Neural cell (in vitro differentiated cells): ENCODE measurements at regions not wholly inside any gene's neighbourhood (a gene's known extent, or its start where the extent isn't known, plus 50 kb on each side); places are given as distances from the start of the nearest gene placed in this dataset.

Experiments used
- H2AFZ ChIP-seq: fragments of 200-600, 300-800 bp; sonication (generic), shearing (Covaris generic); 2 replicates; pipeline ENCODE4 v1.6.0; 2014; ENCODE audit warnings: low read depth, mild to moderate bottlenecking, antibody characterized with exemption, low read length, moderate library complexity
- H3F3A ChIP-seq: fragments of 200-600 bp; shearing (Covaris generic); 2 replicates; pipeline ENCODE4 v1.6.1; 2016; ENCODE audit warnings: mild to moderate bottlenecking, moderate library complexity, mixed read lengths, antibody characterized with exemption, low read length; ENCODE audit not compliant: insufficient read depth, poor library complexity, severe bottlenecking
- H3K27ac ChIP-seq: fragments of 200-600, 300-800 bp; sonication (generic), shearing (Covaris generic); 2 replicates; pipeline ENCODE4 v1.5.1; 2014; ENCODE audit warnings: mild to moderate bottlenecking, low read length, moderate library complexity
- H3K27me3 ChIP-seq: fragments of 300-800, 200-600 bp; sonication (generic), shearing (Covaris generic); 2 replicates; pipeline ENCODE4 v1.6.0; 2014; ENCODE audit warnings: mild to moderate bottlenecking, low read depth, low read length, moderate library complexity; ENCODE audit not compliant: insufficient read depth
- H3K36me3 ChIP-seq: fragments of 300-800, 200-600 bp; sonication (generic), shearing (Covaris generic); 2 replicates; pipeline ENCODE4 v1.5.1; 2014; ENCODE audit warnings: mild to moderate bottlenecking, antibody characterized with exemption, low read length, moderate library complexity; ENCODE audit not compliant: insufficient read depth
- H3K4me2 ChIP-seq: fragments of 300-800, 200-600 bp; sonication (generic), shearing (Covaris generic); 2 replicates; pipeline ENCODE4 v1.6.0; 2014; ENCODE audit warnings: mild to moderate bottlenecking, low read length
- H3K4me3 ChIP-seq: fragments of 300-800, 200-600 bp; sonication (generic), shearing (Covaris generic); 2 replicates; pipeline ENCODE4 v1.5.1; 2014; ENCODE audit warnings: mild to moderate bottlenecking, low read length, moderate library complexity
- H3K79me2 ChIP-seq: fragments of 200-600 bp; shearing (Covaris generic); replicated peaks from 2 replicates; pipeline ENCODE4 v1.6.0; 2014; ENCODE audit warnings: mild to moderate bottlenecking, low read length, moderate library complexity; ENCODE audit not compliant: insufficient read depth
- H3K9ac ChIP-seq: fragments of 300-800, 200-600 bp; sonication (generic), shearing (Covaris generic); 2 replicates; pipeline ENCODE4 v1.6.1; 2016; ENCODE audit warnings: mild to moderate bottlenecking, low read length, mixed read lengths
- H3K9me2 ChIP-seq: fragments of 200-600 bp; shearing (Covaris generic); 2 replicates; pipeline ENCODE4 v1.6.1; 2016; ENCODE audit warnings: mild to moderate bottlenecking, low read length, mixed read lengths; ENCODE audit not compliant: insufficient read depth
- H3K9me3 ChIP-seq: fragments of 200-600, 300-800 bp; sonication (generic), shearing (Covaris generic); 2 replicates; pipeline ENCODE4 v1.6.1; 2016; ENCODE audit warnings: mild to moderate bottlenecking, mixed run types, low read length, moderate library complexity, mixed read lengths
- H4K20me1 ChIP-seq: fragments of 200-600 bp; shearing (Covaris generic); 2 replicates; pipeline ENCODE4 v1.6.1; 2016; ENCODE audit warnings: mild to moderate bottlenecking, mixed run types; ENCODE audit not compliant: insufficient read depth
- CTCF ChIP-seq: fragments of 450-650 bp; IDR thresholded peaks from 2 replicates; pipeline ENCODE4 v1.5.1; 2014; ENCODE audit warnings: antibody characterized with exemption, mild to moderate bottlenecking, moderate library complexity; ENCODE audit not compliant: poor library complexity, severe bottlenecking
- EP300 ChIP-seq: fragments of 450-650 bp; conservative IDR thresholded peaks from 2 replicates; pipeline ENCODE4 v1.6.1; 2014; ENCODE audit warnings: antibody characterized with exemption, mild to moderate bottlenecking, moderate library complexity; ENCODE audit not compliant: poor library complexity, severe bottlenecking
- EZH2 ChIP-seq: fragments of 200-600, 300-800 bp; shearing (Covaris generic), sonication (generic); IDR thresholded peaks from 2 replicates; pipeline ENCODE4 v1.6.1; 2014; ENCODE audit warnings: antibody characterized with exemption, low read length, borderline replicate concordance, mild to moderate bottlenecking; ENCODE audit not compliant: insufficient read depth, poor library complexity, severe bottlenecking
- MXI1 ChIP-seq: fragments of 450-650 bp; conservative IDR thresholded peaks from 2 replicates; pipeline ENCODE4 v1.6.1; 2014; ENCODE audit warnings: antibody characterized with exemption, mild to moderate bottlenecking; ENCODE audit not compliant: poor library complexity, severe bottlenecking
- POLR2AphosphoS5 ChIP-seq: IDR thresholded peaks from 2 replicates; pipeline ENCODE4 v1.6.1; 2012
- RAD21 ChIP-seq: fragments of 450-650 bp; conservative IDR thresholded peaks from 2 replicates; pipeline ENCODE4 v1.6.1; 2014; ENCODE audit warnings: antibody characterized with exemption, mild to moderate bottlenecking, moderate library complexity
- REST ChIP-seq: IDR thresholded peaks from 2 replicates; pipeline ENCODE4 v1.6.1; 2012; ENCODE audit warnings: borderline replicate concordance
- SMC3 ChIP-seq: fragments of 450-650 bp; conservative IDR thresholded peaks from 2 replicates; pipeline ENCODE4 v1.6.1; 2014; ENCODE audit warnings: antibody characterized with exemption, mild to moderate bottlenecking, moderate library complexity; ENCODE audit not compliant: poor library complexity
- TAF1 ChIP-seq: IDR thresholded peaks from 2 replicates; pipeline ENCODE4 v1.6.1; 2012; ENCODE audit warnings: low read depth

- Histone ChIP-seq H3K27me3 (no peaks in the 10 kb centered on the region), H4K20me1 (no peaks in the 10 kb centered on the region), H3K27ac (no peak overlapping the region), H3F3A (no peaks in the 10 kb centered on the region), H3K9me3 (no peaks in the 10 kb centered on the region), H3K9ac (no peak overlapping the region), H2AFZ (no peak overlapping the region), H3K4me3 (no peak overlapping the region), H3K9me2 (no peaks in the 10 kb centered on the region), H3K4me2 (no peak overlapping the region), H3K79me2 (no peaks in the 10 kb centered on the region), H3K36me3 (no peaks in the 10 kb centered on the region)
- no peak for TF ChIP-seq TAF1
- no peak for TF ChIP-seq EP300
- no peak for TF ChIP-seq POLR2AphosphoS5
- TF ChIP-seq MXI1 = no peak
- TF ChIP-seq EZH2 = no peak
- TF ChIP-seq SMC3 = no peak
- TF ChIP-seq REST = no peak
- TF ChIP-seq RAD21 = no peak
- no peak for TF ChIP-seq CTCF
Measured at GRCh38 chr11:11732116-11732515, 109.7 kb upstream of the USP47 start.

GRCh38 chr11:11731311-11732083 lies 109.7 kb upstream of the GALNT18 start:
- Histone ChIP-seq H3K4me2 (no peak overlapping the region), H4K20me1 (no peaks in the 10 kb centered on the region), H3K27me3 (no peaks in the 10 kb centered on the region), H3K79me2 (no peaks in the 10 kb centered on the region), H3K4me3 (no peak overlapping the region), H2AFZ (no peak overlapping the region), H3K36me3 (no peaks in the 10 kb centered on the region), H3K9me2 (no peaks in the 10 kb centered on the region), H3K27ac (no peak overlapping the region), H3K9ac (no peak overlapping the region), H3F3A (no peaks in the 10 kb centered on the region), H3K9me3 (no peaks in the 10 kb centered on the region)
- TF ChIP-seq SMC3 (no peak), POLR2AphosphoS5 (no peak), TAF1 (no peak), MXI1 (no peak), RAD21 (no peak)
